GM18502 (cell line): ENCODE measurements at regions not wholly inside any gene's neighbourhood (a gene's known extent, or its start where the extent isn't known, plus 50 kb on each side); places are given as distances from the start of the nearest gene placed in this dataset.

ENCODE experiments used
- ATAC-seq: cut with Tn5 transposase; IDR thresholded peaks from one replicate; pipeline ENCODE4 v1.9.1; 2021; ENCODE audit warnings: mild to moderate bottlenecking; ENCODE audit not compliant: unreplicated experiment, poor library complexity

- ATAC-seq: no peak
Observed at GRCh38 chr20:63117151-63117550, 98.8 kb downstream of the YTHDF1 start.

GRCh38 chr20:63116412-63117106, 99.4 kb downstream of the YTHDF1 start:
- no peak for ATAC-seq

DNA sequence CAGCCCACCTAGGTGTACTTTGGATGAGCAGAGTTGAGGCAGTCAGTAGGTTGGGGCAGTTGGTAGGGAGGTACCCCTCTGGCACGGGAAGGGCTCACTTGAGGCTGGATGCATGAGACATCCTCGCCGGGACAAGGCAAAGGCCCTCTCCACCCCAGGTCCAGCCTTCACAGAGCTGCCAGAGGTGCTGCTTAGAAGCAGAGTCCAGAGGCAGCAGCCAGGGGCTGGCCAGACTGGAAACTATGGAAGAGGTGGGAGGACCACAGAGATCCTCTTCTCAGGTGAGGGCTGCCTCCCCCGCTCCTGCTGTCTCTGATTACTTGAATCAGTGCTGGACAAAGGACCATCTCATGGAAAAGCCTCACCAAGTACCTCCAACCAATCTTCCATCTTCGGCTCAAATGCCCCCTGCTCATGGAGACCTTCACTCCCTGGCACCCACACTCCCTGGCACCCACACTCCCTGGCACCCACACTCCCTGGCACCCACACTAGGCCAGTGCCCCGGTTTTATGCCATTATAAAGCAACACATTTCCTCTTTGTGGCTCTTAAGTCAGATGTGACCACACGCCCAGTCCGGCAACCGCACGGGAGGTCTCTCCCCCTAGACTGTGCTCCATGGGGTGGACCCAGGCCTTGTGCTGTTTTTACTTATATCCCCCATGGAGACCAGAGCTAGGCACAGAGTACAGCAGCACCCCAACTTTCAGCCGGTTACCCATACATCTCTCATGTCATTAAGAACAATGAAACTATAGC, 100.1 kb downstream of the YTHDF1 start:
- ATAC-seq: no peak

DNA sequence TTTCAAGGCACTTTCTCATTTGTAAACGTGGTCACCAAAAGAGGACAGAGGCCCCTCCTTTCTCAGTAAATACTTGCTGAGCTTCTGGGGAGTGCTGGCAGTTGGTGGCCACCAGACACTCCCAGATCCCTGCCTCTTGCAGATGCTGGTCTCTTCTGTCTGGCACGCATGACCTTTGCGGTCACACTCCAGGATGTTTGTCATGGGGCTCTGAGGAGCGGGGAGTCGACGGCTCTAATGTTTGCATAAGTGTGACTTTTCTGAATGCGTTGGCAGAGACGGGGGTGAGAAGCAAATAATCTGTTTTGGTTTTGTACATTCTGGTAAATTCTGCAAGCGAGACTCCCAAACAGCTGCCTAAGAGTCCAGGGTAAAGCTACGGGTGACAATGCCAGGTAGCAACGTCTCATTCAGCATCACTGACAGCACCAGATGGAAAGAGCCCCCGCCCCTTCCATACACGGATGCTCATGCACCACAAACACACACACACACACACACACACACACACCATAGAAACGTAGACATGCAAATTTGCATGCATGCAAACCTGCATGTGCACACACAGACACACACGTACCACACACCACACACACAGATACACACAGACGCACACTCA, 101.1 kb downstream of the YTHDF1 start:
- ATAC-seq: no peak

GRCh38 chr20:63114006-63114692, 101.8 kb downstream of the YTHDF1 start:
- no peak for ATAC-seq

DNA sequence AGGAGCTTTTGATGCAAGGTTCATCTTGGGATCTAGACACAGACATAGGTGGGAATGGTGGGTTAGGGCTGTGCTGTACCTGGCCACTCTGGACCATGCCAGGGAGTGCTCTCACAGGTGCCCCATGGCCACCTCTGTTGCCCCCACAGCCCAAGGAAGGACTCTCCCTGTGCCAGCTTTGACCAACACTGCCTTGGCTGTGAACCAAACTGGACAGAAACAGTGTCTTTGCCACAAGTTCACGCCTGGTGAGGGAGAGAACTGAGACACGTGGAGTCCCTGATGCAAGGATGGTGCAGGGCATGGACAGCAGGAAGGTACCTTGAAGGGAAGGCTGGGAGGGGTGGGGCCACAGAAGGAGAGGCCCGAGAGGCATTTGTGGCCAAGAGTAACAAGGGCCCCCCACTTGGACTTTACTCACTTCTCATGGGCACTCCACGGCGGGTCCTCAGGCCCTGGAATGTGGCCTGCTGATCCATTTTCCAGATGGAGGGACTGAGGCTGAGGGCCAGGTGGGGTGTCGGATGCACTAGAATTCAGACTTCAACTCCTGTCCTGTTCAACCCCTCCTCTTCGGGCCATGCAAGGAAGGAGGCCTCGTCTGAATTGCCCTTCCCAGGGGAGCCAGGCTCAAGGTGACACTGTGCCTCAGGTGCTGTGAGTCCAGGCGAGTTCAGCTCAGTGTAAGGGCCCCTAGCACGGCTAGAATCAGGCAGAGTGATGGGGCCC, 103.3 kb downstream of the YTHDF1 start:
- ATAC-seq: no peak

DNA sequence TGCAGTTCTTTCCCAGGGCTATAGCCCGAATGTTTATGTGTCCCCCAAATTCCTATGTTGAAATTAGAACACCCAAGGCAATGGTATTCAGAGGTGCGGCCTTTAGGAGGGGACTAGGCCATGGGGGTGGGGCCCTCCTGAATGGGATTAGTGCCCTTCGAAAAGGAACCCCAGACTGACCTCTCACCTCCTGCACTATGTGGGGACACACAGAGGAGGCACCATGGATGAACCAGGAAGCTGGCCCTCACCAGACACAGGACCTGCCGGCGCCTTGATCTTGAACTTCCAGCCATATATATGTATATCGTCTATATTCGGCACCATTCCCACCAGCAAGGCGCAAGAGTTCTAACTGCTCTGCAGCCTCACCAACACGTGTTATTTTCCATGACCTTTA, 101.5 kb upstream of the BHLHE23 start:
- no peak for ATAC-seq

DNA sequence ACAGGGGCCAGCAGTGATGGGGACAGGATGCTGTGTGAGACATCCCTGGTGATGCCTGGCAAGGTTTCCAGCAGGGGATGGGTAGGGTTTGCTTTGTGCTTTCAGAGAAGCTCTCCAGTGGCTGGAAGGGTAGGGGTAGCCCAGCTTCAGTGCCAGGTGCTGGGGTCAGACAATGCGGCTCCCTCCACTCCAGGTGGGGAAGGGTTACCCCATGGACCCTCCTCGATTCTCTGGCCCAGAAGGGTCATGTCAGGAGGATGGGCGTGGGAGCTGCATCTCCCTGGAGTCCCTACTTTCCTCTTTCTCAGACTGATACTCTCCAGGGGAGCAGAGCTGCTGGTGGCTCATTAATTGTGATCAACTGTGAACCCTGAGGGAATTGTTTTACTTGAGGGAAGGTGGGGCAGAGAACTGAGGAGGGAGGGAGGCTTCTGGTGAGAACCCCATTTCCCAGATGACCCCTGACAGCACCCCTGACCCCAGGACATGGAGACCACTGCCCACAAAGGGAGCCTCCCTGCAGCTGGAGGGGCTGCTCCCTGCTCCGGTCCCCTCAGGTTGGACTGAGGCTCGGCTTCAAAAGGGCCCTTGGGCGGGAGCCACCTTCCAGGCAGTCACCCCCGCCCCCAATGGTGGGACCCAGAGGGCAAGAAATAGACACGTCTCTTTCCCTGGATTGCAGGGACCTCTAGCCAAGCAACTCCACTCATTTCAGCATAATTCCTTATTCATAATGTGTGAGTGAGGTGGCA, 100.9 kb upstream of the BHLHE23 start:
- ATAC-seq: no peak

DNA sequence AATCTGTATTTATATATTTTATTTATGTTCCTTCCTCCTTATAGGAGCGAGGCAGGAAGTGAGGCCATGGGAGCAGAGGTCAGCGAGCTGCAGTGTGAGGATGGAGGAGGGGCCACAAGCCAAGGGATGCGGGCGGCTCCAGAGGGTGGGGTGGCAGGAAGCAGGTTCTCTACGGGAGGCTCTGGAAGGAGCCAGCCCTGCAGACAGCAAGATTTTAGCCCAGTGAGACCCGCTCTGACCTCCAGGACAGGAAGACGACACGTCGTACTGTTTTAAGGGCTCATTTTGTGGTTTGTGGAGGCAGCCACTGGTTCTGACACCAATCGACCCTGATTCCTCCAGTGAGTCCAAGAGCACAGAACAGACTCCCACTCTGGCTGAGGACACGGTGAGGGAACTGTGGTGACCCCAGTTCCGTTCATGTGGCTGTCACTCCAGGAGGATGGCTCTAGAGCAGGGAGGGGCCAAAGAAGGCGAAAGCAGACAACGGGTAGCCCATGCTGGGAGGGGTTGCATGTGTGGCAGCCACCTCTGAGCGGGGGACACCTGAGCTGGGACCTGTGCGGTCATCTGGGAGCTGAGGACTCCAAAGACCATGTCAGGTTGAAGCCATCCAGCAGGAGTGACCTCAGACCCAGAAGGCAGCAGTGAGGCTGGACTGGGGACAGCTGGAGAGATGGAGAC, 100.1 kb upstream of the BHLHE23 start:
- ATAC-seq: no peak

DNA sequence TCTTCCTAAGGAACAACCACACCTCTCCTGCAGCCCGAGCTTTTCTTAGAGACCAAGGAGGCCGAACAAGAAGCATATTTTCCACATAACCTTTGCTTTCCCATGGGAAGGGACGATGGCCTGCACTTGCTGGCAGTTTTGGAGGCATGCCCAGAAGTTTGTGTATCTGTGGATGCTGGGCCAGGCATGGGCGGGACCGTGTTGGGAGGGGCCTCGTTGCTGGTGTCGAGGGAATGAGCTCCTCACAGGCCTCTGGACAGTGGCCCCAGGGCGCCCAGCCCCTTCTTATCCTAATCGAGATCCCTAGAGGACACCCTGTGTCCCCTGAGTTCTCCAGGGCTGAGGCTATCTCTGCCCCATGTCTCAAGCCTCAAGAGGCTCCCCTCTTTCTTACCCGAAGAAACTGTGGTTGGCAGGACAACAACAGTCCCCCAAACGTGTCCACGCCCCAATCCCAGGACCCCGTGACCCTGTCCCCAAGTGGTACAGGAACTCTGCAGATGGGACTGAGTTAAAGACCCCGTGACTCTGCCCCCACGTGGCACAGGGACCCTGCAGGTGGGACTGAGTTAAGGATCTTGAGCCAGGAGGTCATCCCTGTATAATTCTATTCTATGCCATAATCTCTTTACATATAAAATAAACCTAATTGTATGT, 99.5 kb upstream of the BHLHE23 start:
- no peak for ATAC-seq

DNA sequence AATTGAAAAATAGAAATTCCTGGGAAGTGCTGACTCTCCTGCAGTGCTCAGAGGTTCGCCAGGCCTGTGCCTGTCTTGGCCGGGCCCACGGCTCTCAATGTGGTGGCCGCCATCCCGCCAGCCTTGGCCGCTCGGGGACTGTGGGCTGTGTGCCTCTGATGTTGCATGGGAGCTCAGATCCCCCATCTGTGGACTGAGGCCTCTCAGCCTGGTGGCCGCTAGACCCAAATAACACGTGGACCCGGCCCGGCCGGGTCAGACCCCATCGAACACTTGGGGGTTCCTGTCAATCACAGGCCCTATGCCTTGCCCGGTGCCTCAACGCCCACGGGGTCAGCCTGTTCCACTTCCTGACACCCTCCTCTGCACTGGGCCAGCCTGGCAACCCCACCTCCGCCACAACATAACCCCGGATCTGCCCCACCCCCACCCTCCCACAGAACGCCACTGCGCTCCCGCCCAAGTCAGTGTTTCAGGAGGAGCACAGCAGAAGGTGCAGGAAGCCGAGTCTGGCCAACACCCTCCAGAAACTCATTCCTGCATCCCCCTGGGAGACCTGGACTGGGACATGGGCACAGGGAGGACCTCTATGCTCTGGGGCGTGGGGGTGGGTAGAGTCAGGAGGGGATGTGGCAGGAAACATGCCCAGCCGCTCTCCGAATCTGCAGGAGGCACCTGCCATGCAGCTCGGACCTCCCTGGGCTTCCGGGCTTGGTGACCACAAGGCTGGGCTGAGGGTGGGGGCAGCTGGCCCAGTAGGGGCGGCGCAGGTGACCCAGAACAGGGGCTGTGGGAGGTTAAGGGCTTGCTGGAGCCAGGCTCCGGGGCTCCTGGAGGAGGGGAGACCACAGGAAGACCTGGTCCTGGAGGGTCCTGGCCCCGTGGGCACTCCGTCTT, 98.7 kb upstream of the BHLHE23 start:
- ATAC-seq: no peak

DNA sequence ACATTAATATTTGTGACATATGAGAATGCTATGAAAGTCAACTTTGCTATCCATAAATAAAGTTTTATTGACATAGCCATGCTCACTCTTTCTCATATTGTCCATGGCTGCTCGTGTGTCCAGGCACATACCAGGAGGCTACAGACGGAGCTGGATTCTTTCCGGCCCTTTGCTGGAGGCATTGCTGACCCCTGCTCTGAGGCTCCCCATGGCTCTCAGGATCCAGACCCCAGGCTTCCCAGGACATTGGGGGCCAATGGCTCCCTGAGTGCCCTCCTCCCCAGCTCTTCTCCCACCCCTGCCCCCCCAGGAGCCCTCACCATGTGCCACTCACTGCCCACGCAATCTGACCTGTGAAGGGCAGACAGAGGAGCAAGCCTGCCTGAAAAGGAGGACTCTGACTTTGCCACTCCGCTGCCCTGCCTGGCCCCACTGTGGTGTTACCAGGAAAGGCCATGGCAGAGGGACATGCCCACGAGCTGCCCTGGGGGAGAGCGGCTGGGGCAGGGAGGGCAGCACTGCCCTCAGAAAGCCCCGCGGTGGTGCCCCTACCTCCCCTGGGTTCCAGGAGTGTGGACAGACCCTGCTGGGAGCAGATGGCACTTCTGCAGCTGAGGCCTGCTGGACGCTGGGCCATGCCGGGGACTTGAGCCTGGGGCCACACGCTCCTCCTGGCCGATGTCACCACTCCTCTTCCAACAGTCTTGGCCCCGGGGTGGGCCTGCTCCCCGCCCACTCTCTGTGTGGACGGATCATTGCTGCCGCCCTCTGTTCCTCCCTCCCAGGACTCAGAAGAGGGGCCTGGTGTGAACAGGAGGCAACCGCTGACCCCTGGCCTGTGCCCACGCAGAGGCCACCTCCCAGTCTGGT, 97.8 kb upstream of the BHLHE23 start:
- no peak for ATAC-seq

- ATAC-seq: no peak
Observed at GRCh38 chr20:63103402-63104311, 96.9 kb upstream of the BHLHE23 start.

GRCh38 chr20:63102721-63103375, 96.1 kb upstream of the BHLHE23 start:
- ATAC-seq: peak; percentile 22
